HEK293T (cell line): ENCODE measurements at regions not wholly inside any gene's neighbourhood (a gene's known extent, or its start where the extent isn't known, plus 50 kb on each side); places are given as distances from the start of the nearest gene placed in this dataset.

Experiments
- ARNT ChIP-seq: fragments of 450-650 bp; IDR thresholded peaks from 2 replicates; pipeline ENCODE4 v1.6.1; 2017; ENCODE audit warnings: mild to moderate bottlenecking
- BHLHE40 ChIP-seq: fragments of 450-650 bp; IDR thresholded peaks from 2 replicates; pipeline ENCODE4 v1.6.1; 2016; ENCODE audit warnings: mild to moderate bottlenecking, moderate library complexity, borderline replicate concordance
- CTBP1 ChIP-seq: fragments of 450-650 bp; IDR thresholded peaks from 2 replicates; pipeline ENCODE4 v1.6.1; 2016; ENCODE audit warnings: borderline replicate concordance
- ELF4 ChIP-seq: fragments of 450-650 bp; IDR thresholded peaks from 2 replicates; pipeline ENCODE4 v1.6.1; 2017; ENCODE audit warnings: antibody characterized with exemption
- FOXA1 ChIP-seq: fragments of 450-650 bp; IDR thresholded peaks from 2 replicates; pipeline ENCODE4 v1.6.1; 2016; ENCODE audit warnings: mild to moderate bottlenecking
- FOXK2 ChIP-seq: fragments of 450-650 bp; IDR thresholded peaks from 2 replicates; pipeline ENCODE4 v1.6.1; 2016; ENCODE audit warnings: mild to moderate bottlenecking
- FOXM1 ChIP-seq: fragments of 450-650 bp; IDR thresholded peaks from 2 replicates; pipeline ENCODE4 v1.6.1; 2017; ENCODE audit warnings: mild to moderate bottlenecking, borderline replicate concordance
- HDGF ChIP-seq: fragments of 450-650 bp; IDR thresholded peaks from 2 replicates; pipeline ENCODE4 v1.6.1; 2017; ENCODE audit warnings: antibody characterized with exemption, borderline replicate concordance
- LEF1 ChIP-seq: fragments of 450-650 bp; IDR thresholded peaks from 2 replicates; pipeline ENCODE4 v1.6.1; 2017; ENCODE audit warnings: mild to moderate bottlenecking, borderline replicate concordance
- SP1 ChIP-seq: fragments of 450-650 bp; IDR thresholded peaks from 2 replicates; pipeline ENCODE4 v1.6.1; 2017
- SUZ12 ChIP-seq: fragments of 450-650 bp; IDR thresholded peaks from 2 replicates; pipeline ENCODE4 v1.6.1; 2016; ENCODE audit warnings: mild to moderate bottlenecking
- TARDBP ChIP-seq: fragments of 450-650 bp; IDR thresholded peaks from 2 replicates; pipeline ENCODE4 v1.6.1; 2016
- ZNF384 ChIP-seq: fragments of 450-650 bp; IDR thresholded peaks from 2 replicates; pipeline ENCODE4 v1.6.1; 2016
- TF ChIP-seq, protein P1 (sequence below): fragments of 450-650 bp; IDR thresholded peaks from 2 replicates; pipeline ENCODE4 v1.6.1; 2016

DNA sequence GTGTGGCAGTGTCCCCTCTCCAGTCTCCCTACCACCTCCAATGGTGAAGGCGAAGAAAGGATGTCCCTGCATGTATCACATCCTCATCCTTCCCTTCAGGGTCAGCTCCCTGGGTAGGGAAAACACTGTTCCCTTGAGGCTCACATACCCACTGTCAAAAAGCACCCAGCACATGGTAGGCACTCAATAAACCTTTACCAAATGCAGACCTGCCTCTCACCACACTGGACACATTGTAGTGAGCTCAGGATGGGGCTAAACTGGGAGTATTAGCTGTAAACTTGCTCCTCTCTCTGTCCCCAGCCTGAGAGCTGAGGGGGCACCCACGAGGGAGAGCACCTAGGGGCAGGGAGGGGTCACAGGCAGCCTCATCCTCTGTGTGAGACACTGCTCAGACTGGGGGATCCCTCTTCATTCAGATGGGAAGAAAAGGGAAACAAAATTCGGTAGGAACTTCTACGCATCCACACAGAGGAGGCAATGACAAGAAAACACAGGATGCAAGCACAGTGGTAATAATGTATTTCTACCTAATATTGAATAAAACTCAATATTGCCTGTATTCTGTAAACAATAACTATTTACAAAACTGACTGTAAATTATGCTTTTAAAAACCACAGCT lies 101.6 kb upstream of the TOP3B start:
- TF ChIP-seq FOXM1 (no peak), FOXA1 (no peak), TARDBP (no peak), SP1 (no peak), SUZ12 (no peak), ELF4 (no peak), ARNT (no peak), FOXK2 (no peak), HDGF (no peak), BHLHE40 (no peak), CTBP1 (no peak), LEF1 (no peak), ZNF384 (no peak)
- TF ChIP-seq, protein P1, sequence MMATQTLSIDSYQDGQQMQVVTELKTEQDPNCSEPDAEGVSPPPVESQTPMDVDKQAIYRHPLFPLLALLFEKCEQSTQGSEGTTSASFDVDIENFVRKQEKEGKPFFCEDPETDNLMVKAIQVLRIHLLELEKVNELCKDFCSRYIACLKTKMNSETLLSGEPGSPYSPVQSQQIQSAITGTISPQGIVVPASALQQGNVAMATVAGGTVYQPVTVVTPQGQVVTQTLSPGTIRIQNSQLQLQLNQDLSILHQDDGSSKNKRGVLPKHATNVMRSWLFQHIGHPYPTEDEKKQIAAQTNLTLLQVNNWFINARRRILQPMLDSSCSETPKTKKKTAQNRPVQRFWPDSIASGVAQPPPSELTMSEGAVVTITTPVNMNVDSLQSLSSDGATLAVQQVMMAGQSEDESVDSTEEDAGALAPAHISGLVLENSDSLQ = no peak
